Prostate gland (tissue), 2 donors: ENCODE measurements at regions not wholly inside any gene's neighbourhood (a gene's known extent, or its start where the extent isn't known, plus 50 kb on each side); places are given as distances from the start of the nearest gene placed in this dataset.

Experiments used
- POLR2A ChIP-seq: fragments of 450-650 bp; IDR thresholded peaks from one replicate; pipeline ENCODE4 v1.6.1; 2016; ENCODE audit warnings: antibody characterized with exemption, mild to moderate bottlenecking
- POLR2AphosphoS5 ChIP-seq: sonication (generic); formaldehyde crosslinking; IDR thresholded peaks from one replicate; pipeline ENCODE4 v1.6.1; 2017; ENCODE audit warnings: antibody characterized with exemption
- TF ChIP-seq, protein P1 (sequence below), 4 experiments: fragments of 200-600 bp in 2 of 4; fragments of 450-650 bp in 2 of 4; sonication (generic) in 2 of 4; IDR thresholded peaks; 1 replicate in 3 of 4; 2 replicates in 1 of 4; pipeline ENCODE4 v1.5.1; 2016 to 2019; ENCODE audit warnings: antibody characterized with exemption in 4 of 4, mild to moderate bottlenecking in 2 of 4, moderate library complexity in 2 of 4

DNA sequence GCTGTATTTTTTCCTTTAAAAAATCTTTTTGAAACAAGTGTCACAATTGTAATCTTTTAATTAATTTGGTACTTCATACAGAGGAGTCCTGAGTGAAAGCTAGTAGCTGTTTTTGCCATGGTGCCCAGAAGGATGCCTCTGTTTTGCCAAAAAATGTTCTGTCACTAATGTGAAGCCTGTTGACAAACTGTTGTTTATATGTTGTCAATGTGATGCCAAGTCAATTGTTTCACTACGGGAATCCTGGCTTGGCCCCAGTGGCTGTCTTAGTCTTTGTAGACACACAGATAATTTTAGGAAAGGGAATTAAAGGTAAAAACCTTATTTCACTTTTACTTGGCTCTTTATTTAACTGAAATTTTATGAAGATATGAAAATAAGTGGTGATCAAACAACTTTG lies 706.4 kb upstream of the MMS22L start:
- TF ChIP-seq, protein P1, sequence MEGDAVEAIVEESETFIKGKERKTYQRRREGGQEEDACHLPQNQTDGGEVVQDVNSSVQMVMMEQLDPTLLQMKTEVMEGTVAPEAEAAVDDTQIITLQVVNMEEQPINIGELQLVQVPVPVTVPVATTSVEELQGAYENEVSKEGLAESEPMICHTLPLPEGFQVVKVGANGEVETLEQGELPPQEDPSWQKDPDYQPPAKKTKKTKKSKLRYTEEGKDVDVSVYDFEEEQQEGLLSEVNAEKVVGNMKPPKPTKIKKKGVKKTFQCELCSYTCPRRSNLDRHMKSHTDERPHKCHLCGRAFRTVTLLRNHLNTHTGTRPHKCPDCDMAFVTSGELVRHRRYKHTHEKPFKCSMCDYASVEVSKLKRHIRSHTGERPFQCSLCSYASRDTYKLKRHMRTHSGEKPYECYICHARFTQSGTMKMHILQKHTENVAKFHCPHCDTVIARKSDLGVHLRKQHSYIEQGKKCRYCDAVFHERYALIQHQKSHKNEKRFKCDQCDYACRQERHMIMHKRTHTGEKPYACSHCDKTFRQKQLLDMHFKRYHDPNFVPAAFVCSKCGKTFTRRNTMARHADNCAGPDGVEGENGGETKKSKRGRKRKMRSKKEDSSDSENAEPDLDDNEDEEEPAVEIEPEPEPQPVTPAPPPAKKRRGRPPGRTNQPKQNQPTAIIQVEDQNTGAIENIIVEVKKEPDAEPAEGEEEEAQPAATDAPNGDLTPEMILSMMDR (IDR thresholded peaks at IDR 0.05), result no peak
- TF ChIP-seq POLR2A (no peak), POLR2AphosphoS5 (no peak)
